Neuron (in vitro differentiated cells): ENCODE measurements at regions not wholly inside any gene's neighbourhood (a gene's known extent, or its start where the extent isn't known, plus 50 kb on each side); places are given as distances from the start of the nearest gene placed in this dataset.
"Not testable (repeated sequence)": the region's sequence is repeated elsewhere in the genome, so short reads cannot be mapped to it uniquely, and the experiment has no call there.

Experiments used
- H2AFZ ChIP-seq: one replicate; pipeline ENCODE4 v1.6.1; 2013; ENCODE audit warnings: low read depth, mild to moderate bottlenecking, inconsistent platforms, low read length, moderate library complexity
- H3K27me3 ChIP-seq: one replicate; pipeline ENCODE4 v1.6.1; 2013; ENCODE audit warnings: low read length; ENCODE audit not compliant: insufficient read depth
- H3K36me3 ChIP-seq: one replicate; pipeline ENCODE4 v1.6.1; 2013; ENCODE audit warnings: low read length; ENCODE audit not compliant: insufficient read depth
- H3K4me1 ChIP-seq: one replicate; pipeline ENCODE4 v1.6.1; 2013; ENCODE audit warnings: low read length; ENCODE audit not compliant: insufficient read depth
- H3K4me3 ChIP-seq: 2 replicates; pipeline ENCODE4 v1.5.1; 2013; ENCODE audit warnings: mild to moderate bottlenecking, low read length, moderate library complexity
- H3K9me3 ChIP-seq: one replicate; pipeline ENCODE4 v1.6.1; 2013; ENCODE audit warnings: low read length

- no peaks in the 10 kb centered on the region for H3K9me3 ChIP-seq
- no peaks in the 10 kb centered on the region for H3K36me3 ChIP-seq
- no peaks in the 10 kb centered on the region for H3K27me3 ChIP-seq
- no peaks in the 10 kb centered on the region for H3K4me1 ChIP-seq
- H3K4me3 ChIP-seq: no peak overlapping the region
- no peak overlapping the region for H2AFZ ChIP-seq
Observed at GRCh38 chr13:81388400-81388799, 1047.5 kb upstream of the SPRY2 start.

DNA sequence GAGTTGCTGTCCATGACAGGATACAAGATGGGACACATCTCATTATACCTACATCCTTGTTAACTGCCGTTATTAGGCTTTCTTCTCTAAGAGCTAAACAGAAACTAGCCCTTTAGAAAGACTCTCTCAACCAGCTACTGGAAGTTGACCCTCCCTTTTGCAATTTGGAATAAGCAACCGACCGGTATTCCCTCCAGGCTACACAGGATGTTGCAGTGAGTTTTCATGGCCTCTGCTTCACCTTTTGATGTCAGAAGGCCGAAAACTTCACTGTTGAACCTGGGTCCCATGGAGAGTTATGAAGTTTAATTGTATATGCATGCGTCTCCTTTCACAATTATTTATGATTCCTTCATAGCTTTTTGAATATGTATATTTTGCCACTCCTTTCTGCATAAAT, 1042.5 kb upstream of the SPRY2 start:
- Histone ChIP-seq H3K27me3 (no peaks in the 10 kb centered on the region), H2AFZ (no peak overlapping the region), H3K9me3 (no peaks in the 10 kb centered on the region), H3K36me3 (no peaks in the 10 kb centered on the region), H3K4me1 (peaks cover 6% of the 10 kb centered on the region), H3K4me3 (no peak overlapping the region)

GRCh38 chr13:81382246-81382645, 1041.3 kb upstream of the SPRY2 start:
- Histone ChIP-seq H3K27me3 (no peaks in the 10 kb centered on the region), H3K4me1 (peaks cover 6% of the 10 kb centered on the region), H3K9me3 (no peaks in the 10 kb centered on the region), H3K4me3 (no peak overlapping the region), H3K36me3 (no peaks in the 10 kb centered on the region), H2AFZ (peak overlapping the region; percentile 8)

- H3K4me1 ChIP-seq: peaks cover 6% of the 10 kb centered on the region
- H3K27me3 ChIP-seq: no peaks in the 10 kb centered on the region
- H3K4me3 ChIP-seq: no peak overlapping the region
- no peaks in the 10 kb centered on the region for H3K9me3 ChIP-seq
- no peaks in the 10 kb centered on the region for H3K36me3 ChIP-seq
- no peak overlapping the region for H2AFZ ChIP-seq
Observed at GRCh38 chr13:81381560-81381959, 1040.6 kb upstream of the SPRY2 start.

DNA sequence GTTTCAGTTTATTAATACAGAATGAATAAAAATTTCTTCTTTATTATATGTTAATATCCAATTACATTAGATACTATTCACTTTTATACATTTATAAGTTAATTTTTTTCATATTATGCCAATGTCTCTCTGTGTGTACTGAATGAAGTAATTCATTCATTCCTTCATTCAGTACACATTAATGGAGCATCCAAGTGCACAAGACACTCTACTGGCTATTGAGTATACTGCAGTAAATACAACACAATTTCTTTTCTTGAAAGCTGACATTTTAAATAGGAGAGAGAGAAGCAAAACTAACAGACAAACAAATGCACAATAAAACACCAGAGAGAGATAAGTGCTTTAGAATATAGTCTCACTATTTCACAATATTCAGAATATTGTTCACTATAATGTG, 1038.3 kb upstream of the SPRY2 start:
- H3K27me3 ChIP-seq: no peaks in the 10 kb centered on the region
- no peaks in the 10 kb centered on the region for H3K36me3 ChIP-seq
- H2AFZ ChIP-seq: no peak overlapping the region
- H3K4me1 ChIP-seq: peaks cover 6% of the 10 kb centered on the region
- no peak overlapping the region for H3K4me3 ChIP-seq
- no peaks in the 10 kb centered on the region for H3K9me3 ChIP-seq

GRCh38 chr13:81377921-81378320, 1037.0 kb upstream of the SPRY2 start:
- Histone ChIP-seq H3K27me3 (no peaks in the 10 kb centered on the region), H2AFZ (no peak overlapping the region), H3K9me3 (no peaks in the 10 kb centered on the region), H3K36me3 (no peaks in the 10 kb centered on the region), H3K4me1 (peaks cover 6% of the 10 kb centered on the region), H3K4me3 (no peak overlapping the region)

DNA sequence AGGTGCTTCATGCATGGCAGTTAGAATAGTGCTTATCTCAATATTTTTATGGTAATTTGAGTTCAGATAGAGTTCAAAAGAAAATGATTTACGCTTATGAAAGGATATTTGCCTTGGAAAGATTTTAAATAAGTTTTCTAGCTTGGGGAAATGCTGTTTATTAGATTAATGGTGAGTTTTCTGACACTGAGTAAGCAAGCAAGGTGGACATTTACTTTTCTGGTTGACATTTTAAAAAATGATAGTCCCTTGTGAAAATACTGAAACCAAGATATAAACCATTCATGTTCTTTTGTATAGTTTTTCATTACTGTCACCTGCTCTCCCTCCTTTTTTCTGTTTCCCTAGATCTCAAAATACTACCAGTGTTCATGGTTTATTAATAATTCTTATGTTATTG, 1034.8 kb upstream of the SPRY2 start:
- H3K27me3 ChIP-seq: no peaks in the 10 kb centered on the region
- no peak overlapping the region for H3K4me3 ChIP-seq
- no peaks in the 10 kb centered on the region for H3K4me1 ChIP-seq
- H3K9me3 ChIP-seq: no peaks in the 10 kb centered on the region
- H3K36me3 ChIP-seq: no peaks in the 10 kb centered on the region
- H2AFZ ChIP-seq: no peak overlapping the region

DNA sequence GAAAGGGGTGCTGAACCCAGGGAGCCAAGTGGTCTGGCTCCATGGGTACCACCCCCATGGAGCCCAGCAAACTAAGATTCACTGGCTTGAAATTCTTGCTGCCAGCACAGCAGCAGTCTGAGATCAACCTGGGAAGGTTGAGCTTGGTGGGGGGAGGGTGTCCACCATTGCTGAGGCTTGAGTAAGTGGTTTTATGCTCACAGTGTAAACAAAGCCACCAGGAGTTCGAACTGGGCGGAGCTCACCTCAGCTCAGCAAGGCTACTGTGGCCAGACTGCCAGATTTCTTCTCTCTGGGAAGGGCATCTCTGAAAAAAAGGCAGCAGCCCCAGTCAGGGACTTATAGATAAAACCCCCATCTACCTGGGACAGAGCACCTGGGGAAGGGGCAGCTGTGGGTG, 1021.8 kb upstream of the SPRY2 start:
- H2AFZ ChIP-seq, H3K4me1 ChIP-seq, H3K9me3 ChIP-seq, H3K4me3 ChIP-seq, H3K36me3 ChIP-seq, H3K27me3 ChIP-seq: not testable (repeated sequence)

DNA sequence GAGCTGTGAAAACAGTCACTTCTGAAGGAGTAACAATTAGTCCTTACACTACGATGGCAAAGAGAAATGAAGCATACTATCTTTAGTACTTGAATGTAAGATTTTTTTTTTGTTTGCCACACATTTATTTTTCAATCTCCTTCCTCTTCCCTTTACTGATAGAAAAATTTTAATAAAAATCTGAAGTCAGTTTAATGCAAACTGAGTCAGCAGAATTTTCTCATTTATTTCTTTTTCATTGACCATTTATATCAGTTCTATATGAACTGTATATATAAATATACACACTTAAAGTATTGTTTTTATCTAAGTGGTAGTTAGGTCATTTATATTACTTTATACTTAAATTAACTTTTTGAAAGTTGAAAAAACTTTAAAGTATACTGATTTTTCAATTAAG, 1009.1 kb upstream of the SPRY2 start:
- Histone ChIP-seq H3K9me3 (no peaks in the 10 kb centered on the region), H3K27me3 (no peaks in the 10 kb centered on the region), H3K4me1 (no peaks in the 10 kb centered on the region), H2AFZ (no peak overlapping the region), H3K4me3 (no peak overlapping the region), H3K36me3 (no peaks in the 10 kb centered on the region)

- not testable (repeated sequence) for H2AFZ ChIP-seq, H3K27me3 ChIP-seq, H3K9me3 ChIP-seq, H3K4me1 ChIP-seq, H3K4me3 ChIP-seq, H3K36me3 ChIP-seq
Observed at GRCh38 chr13:81340118-81341069, 999.5 kb upstream of the SPRY2 start.

DNA sequence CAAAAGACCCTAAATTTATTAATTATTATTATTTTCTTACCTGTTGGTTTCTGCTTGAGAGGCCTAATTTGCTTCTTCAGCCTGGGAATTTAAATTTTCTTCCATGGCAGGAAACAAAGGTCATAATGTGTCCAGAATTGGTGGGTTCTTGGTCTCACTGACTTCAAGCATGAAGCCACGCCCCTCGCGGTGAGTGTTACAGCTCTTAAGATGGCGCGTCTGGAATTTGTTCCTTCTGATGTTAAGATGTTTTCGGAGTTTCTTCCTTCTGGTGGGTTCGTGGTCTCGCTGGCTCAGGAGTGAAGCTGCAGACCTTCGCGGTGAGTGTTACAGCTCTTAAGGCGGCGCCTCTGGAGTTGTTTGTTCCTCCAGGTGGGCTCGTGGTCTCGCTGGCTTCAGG, 998.7 kb upstream of the SPRY2 start:
- H3K27me3 ChIP-seq, H3K36me3 ChIP-seq, H3K9me3 ChIP-seq, H2AFZ ChIP-seq, H3K4me3 ChIP-seq, H3K4me1 ChIP-seq: not testable (repeated sequence)

DNA sequence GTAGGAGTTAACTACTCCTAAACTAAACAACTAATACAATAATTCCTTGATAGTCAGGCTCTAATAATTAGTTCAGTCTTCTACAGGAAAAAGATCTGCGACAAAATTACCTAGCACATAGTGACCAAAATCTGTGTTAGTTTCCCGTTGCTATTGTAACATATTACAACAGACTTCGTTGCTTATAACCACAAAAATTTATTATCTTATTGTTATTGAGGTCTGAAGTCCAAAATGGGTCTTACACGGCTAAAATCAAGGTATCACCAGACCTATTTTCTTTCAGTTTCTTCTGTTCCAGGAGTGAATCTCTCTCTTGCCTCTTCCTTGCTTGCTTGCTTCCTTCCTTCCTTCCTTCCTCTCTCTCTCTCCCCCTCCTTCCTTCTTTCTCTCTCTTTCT, 993.6 kb upstream of the SPRY2 start:
- Histone ChIP-seq H2AFZ (no peak overlapping the region), H3K36me3 (no peaks in the 10 kb centered on the region), H3K4me3 (no peak overlapping the region), H3K4me1 (no peaks in the 10 kb centered on the region), H3K9me3 (peaks cover 9% of the 10 kb centered on the region), H3K27me3 (no peaks in the 10 kb centered on the region)

DNA sequence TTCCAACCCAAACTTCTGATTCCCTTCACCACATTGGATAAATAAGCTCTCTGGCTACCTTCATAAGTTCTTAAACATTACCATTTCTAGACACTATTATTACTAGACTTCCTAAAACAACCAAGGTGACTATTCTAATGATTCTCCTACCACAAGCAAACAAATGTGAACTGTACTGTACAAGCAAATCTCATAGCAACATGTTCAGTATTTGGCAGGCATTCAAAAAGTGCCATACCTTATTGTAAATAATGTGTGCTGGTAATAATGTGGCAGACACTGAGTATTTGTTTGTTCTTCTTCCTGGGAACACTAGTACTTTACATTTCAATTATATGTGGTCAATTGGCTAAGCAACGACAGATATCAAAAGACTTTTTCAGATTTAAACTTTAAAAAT, 986.0 kb upstream of the SPRY2 start:
- Histone ChIP-seq H3K27me3 (no peaks in the 10 kb centered on the region), H3K9me3 (peaks cover 9% of the 10 kb centered on the region)

GRCh38 chr13:81320516-81320915, 979.6 kb upstream of the SPRY2 start:
- Histone ChIP-seq H3K27me3 (no peaks in the 10 kb centered on the region), H3K36me3 (no peaks in the 10 kb centered on the region), H3K4me3 (no peak overlapping the region), H3K4me1 (no peaks in the 10 kb centered on the region), H3K9me3 (no peaks in the 10 kb centered on the region), H2AFZ (no peak overlapping the region)

More for the DNA sequence above, 986.0 kb upstream of the SPRY2 start:
- Histone ChIP-seq H3K4me1 (no peaks in the 10 kb centered on the region), H3K36me3 (no peaks in the 10 kb centered on the region), H2AFZ (no peak overlapping the region), H3K4me3 (no peak overlapping the region)
